HEK293 (cell line): ENCODE measurements at regions not wholly inside any gene's neighbourhood (a gene's known extent, or its start where the extent isn't known, plus 50 kb on each side); places are given as distances from the start of the nearest gene placed in this dataset.

Experiments
- CTCF ChIA-PET: fragments of 350-600 bp; formaldehyde crosslinking; extraction: SDS; loops from one replicate; lab custom pipeline; 2021; ENCODE audit warnings: antibody characterized with exemption; lab: Yijun Ruan, JAX
- POLR2A ChIA-PET: fragments of 300-600 bp; formaldehyde crosslinking; extraction: SDS; loops from one replicate; lab custom pipeline; 2020; ENCODE audit warnings: antibody characterized with exemption, inconsistent platforms; lab: Yijun Ruan, JAX
- H3K27ac ChIP-seq: fragments of 200-500 bp; sonication (Bioruptor generic); 2 replicates; pipeline ENCODE4 v1.5.1; 2014; ENCODE audit warnings: low read depth, low read length, control low read depth, inconsistent platforms; ENCODE audit errors: extremely low read depth
- H3K36me3 ChIP-seq, 2 experiments: fragments of 200-500 bp in 1 of 2; sonication (Bioruptor generic) in 1 of 2; 1 replicate in 1 of 2; 2 replicates in 1 of 2; pipeline ENCODE4 v1.5.1; 2014 to 2017; ENCODE audit warnings: inconsistent platforms in 2 of 2, low read length in 2 of 2; ENCODE audit not compliant: control insufficient read depth in 2 of 2, insufficient read depth in 1 of 2
- H3K4me1 ChIP-seq: fragments of 200-500 bp; sonication (Bioruptor generic); 2 replicates; pipeline ENCODE4 v1.5.1; 2014; ENCODE audit warnings: mild to moderate bottlenecking, low read length, inconsistent platforms; ENCODE audit not compliant: control insufficient read depth, insufficient read depth
- H3K4me3 ChIP-seq: 2 replicates; pipeline ENCODE4 v1.5.1; 2011; ENCODE audit warnings: low read depth, mild to moderate bottlenecking, control low read depth, low read length, moderate library complexity
- H3K9me3 ChIP-seq: fragments of 200-500 bp; sonication (Bioruptor generic); 2 replicates; pipeline ENCODE4 v1.5.1; 2014; ENCODE audit warnings: low read depth, low read length, inconsistent platforms; ENCODE audit not compliant: control insufficient read depth, insufficient read depth
- MEIS1 ChIP-seq: sonication (generic); formaldehyde crosslinking; IDR thresholded peaks from 2 replicates; pipeline ENCODE4 v1.8.1; 2022; ENCODE audit warnings: missing genetic modification reagents, mild to moderate bottlenecking, borderline replicate concordance
- MYNN ChIP-seq: fragments of 450-650 bp; formaldehyde crosslinking; IDR thresholded peaks from 2 replicates; pipeline ENCODE4 v1.5.1; 2016; ENCODE audit warnings: missing biosample characterization, missing genetic modification characterization, borderline replicate concordance
- RBAK ChIP-seq: fragments of 450-650 bp; formaldehyde crosslinking; IDR thresholded peaks from 2 replicates; pipeline ENCODE4 v1.5.1; 2016; ENCODE audit warnings: missing biosample characterization, missing genetic modification characterization
- TCF7L2 ChIP-seq: IDR thresholded peaks from 2 replicates; pipeline ENCODE4 v1.6.1; 2011; ENCODE audit warnings: low read depth, mild to moderate bottlenecking, inconsistent platforms, low read length, moderate library complexity, borderline replicate concordance
- ZBTB7A ChIP-seq: fragments of 450-650 bp; formaldehyde crosslinking; IDR thresholded peaks from 2 replicates; pipeline ENCODE4 v1.5.1; 2016; ENCODE audit warnings: low read depth, missing biosample characterization, missing genetic modification characterization
- ZBTB8A ChIP-seq: fragments of 450-650 bp; formaldehyde crosslinking; IDR thresholded peaks from 2 replicates; pipeline ENCODE4 v1.5.1; 2016; ENCODE audit warnings: missing biosample characterization, missing genetic modification characterization
- ZNF114 ChIP-seq: fragments of 450-650 bp; formaldehyde crosslinking; IDR thresholded peaks from 2 replicates; pipeline ENCODE4 v1.5.0; 2017; ENCODE audit warnings: missing biosample characterization, missing genetic modification characterization
- ZNF133 ChIP-seq: fragments of 450-650 bp; formaldehyde crosslinking; IDR thresholded peaks from 2 replicates; pipeline ENCODE4 v1.5.1; 2016; ENCODE audit warnings: missing biosample characterization, missing genetic modification characterization
- ZNF202 ChIP-seq: fragments of 450-650 bp; formaldehyde crosslinking; IDR thresholded peaks from 2 replicates; pipeline ENCODE4 v1.5.1; 2016; ENCODE audit warnings: missing biosample characterization, missing genetic modification characterization, borderline replicate concordance
- ZNF239 ChIP-seq: fragments of 450-650 bp; formaldehyde crosslinking; IDR thresholded peaks from 2 replicates; pipeline ENCODE4 v1.5.1; 2016; ENCODE audit warnings: missing biosample characterization, missing genetic modification characterization
- ZNF341 ChIP-seq: fragments of 450-650 bp; formaldehyde crosslinking; IDR thresholded peaks from 2 replicates; pipeline ENCODE4; 2016; ENCODE audit warnings: low read depth, missing biosample characterization, missing genetic modification characterization
- ZNF391 ChIP-seq: fragments of 450-650 bp; formaldehyde crosslinking; IDR thresholded peaks from 2 replicates; pipeline ENCODE4 v1.5.1; 2016; ENCODE audit warnings: low read depth, missing biosample characterization, missing genetic modification characterization, borderline replicate concordance
- ZNF473 ChIP-seq: fragments of 450-650 bp; formaldehyde crosslinking; IDR thresholded peaks from 2 replicates; pipeline ENCODE4 v1.5.1; 2017; ENCODE audit warnings: missing biosample characterization, missing genetic modification characterization
- ZNF529 ChIP-seq: fragments of 450-650 bp; formaldehyde crosslinking; IDR thresholded peaks from 2 replicates; pipeline ENCODE4 v1.5.1; 2017; ENCODE audit warnings: missing genetic modification characterization, missing biosample characterization; ENCODE audit not compliant: insufficient replicate concordance
- ZNF555 ChIP-seq: fragments of 450-650 bp; formaldehyde crosslinking; conservative IDR thresholded peaks from 2 replicates; pipeline ENCODE4 v1.5.1; 2017; ENCODE audit warnings: missing biosample characterization, mild to moderate bottlenecking, missing genetic modification characterization, inconsistent platforms
- ZNF561 ChIP-seq: fragments of 450-650 bp; IDR thresholded peaks from 2 replicates; pipeline ENCODE4 v1.5.1; 2018; ENCODE audit warnings: missing biosample characterization, missing genetic modification characterization, borderline replicate concordance
- ZNF600 ChIP-seq: fragments of 450-650 bp; formaldehyde crosslinking; IDR thresholded peaks from 2 replicates; pipeline ENCODE4 v1.5.1; 2016; ENCODE audit warnings: missing biosample characterization, missing genetic modification characterization
- ZNF626 ChIP-seq: fragments of 450-650 bp; sonication (Bioruptor Pico); formaldehyde crosslinking; IDR thresholded peaks from 2 replicates; pipeline ENCODE4 v1.5.1; 2018; ENCODE audit warnings: missing biosample characterization, missing genetic modification characterization, inconsistent platforms
- ZNF707 ChIP-seq: fragments of 450-650 bp; formaldehyde crosslinking; IDR thresholded peaks from 2 replicates; pipeline ENCODE4 v1.5.1; 2016; ENCODE audit warnings: missing biosample characterization, missing genetic modification characterization
- ZNF776 ChIP-seq: fragments of 450-650 bp; formaldehyde crosslinking; IDR thresholded peaks from 2 replicates; pipeline ENCODE4 v1.5.0; 2017; ENCODE audit warnings: missing biosample characterization, missing genetic modification characterization, borderline replicate concordance
- ZSCAN30 ChIP-seq: fragments of 450-650 bp; IDR thresholded peaks from 2 replicates; pipeline ENCODE4 v1.5.1; 2018; ENCODE audit warnings: missing biosample characterization, mild to moderate bottlenecking, missing genetic modification characterization, moderate library complexity
- ZXDB ChIP-seq: fragments of 450-650 bp; formaldehyde crosslinking; IDR thresholded peaks from 2 replicates; pipeline ENCODE4 v1.5.1; 2016; ENCODE audit warnings: missing biosample characterization, missing genetic modification characterization
- TF ChIP-seq, protein P1 (sequence below): fragments of 450-650 bp; formaldehyde crosslinking; IDR thresholded peaks from 2 replicates; pipeline ENCODE4 v1.5.1; 2017; ENCODE audit warnings: missing biosample characterization, missing genetic modification characterization
- TF ChIP-seq, protein P2 (sequence below): fragments of 450-650 bp; formaldehyde crosslinking; conservative IDR thresholded peaks from 2 replicates; pipeline ENCODE4 v1.5.1; 2016; ENCODE audit warnings: low read depth, missing biosample characterization, missing genetic modification characterization
- TF ChIP-seq, protein P3 (sequence below): fragments of 450-650 bp; IDR thresholded peaks from 2 replicates; pipeline ENCODE4 v1.5.1; 2018; ENCODE audit warnings: missing biosample characterization, missing genetic modification characterization
- TF ChIP-seq, protein P4 (sequence below): fragments of 450-650 bp; formaldehyde crosslinking; IDR thresholded peaks from 2 replicates; pipeline ENCODE4 v1.5.1; 2017; ENCODE audit warnings: missing biosample characterization, missing genetic modification characterization

DNA sequence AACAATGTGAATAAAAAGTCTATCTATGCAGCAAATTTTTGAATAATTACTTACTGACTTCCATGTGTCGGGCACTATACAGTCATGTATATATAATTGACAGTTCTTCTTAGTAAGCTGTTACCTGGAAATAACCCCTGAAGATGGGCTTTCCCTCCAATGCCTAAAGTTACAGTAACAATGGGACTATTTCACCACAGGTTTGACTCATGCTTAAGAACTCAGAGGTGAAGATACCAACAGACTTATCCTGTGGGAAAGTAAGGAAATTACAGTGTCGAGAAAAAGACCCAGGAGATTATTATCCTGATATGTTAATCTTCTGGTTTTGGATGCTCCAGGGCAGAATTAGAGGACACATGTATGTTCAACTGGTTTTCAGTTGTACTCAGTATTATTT lies 601.5 kb upstream of the SOX9 start:
- Histone ChIP-seq H3K9me3 (no peaks in the 10 kb centered on the region; the same call in 1 of the 2 replicates), H3K27ac (no peak overlapping the region), H3K36me3 (no peaks in the 10 kb centered on the region), H3K4me3 (no peak overlapping the region), H3K4me1 (peaks cover 16% of the 10 kb centered on the region)
- ChIA-PET CTCF (interaction anchor here (0.6 to 0.7 kb wide), 2 partner anchors 752 to 1887 kb away, joined by 4 to 5 read pairs; no protein-coding TSS in a partner anchor), POLR2A (no interaction called here)
- TF ChIP-seq ZNF133 (tag by site-specific recombination) (no peak), MYNN (no peak), ZNF529 (tag by site-specific recombination) (no peak), ZSCAN30 (tag by site-specific recombination) (no peak), ZNF114 (tag by site-specific recombination) (no peak), ZNF391 (tag by site-specific recombination) (no peak), MEIS1 (no peak), ZNF626 (no peak), ZNF707 (tag by site-specific recombination) (no peak), RBAK (no peak), ZXDB (tag by site-specific recombination) (no peak), ZNF555 (tag by site-specific recombination) (no peak), ZNF776 (no peak), ZNF473 (tag by site-specific recombination) (no peak), TCF7L2 (no peak), ZNF561 (no peak), ZNF341 (no peak)
- TF ChIP-seq, protein P1, sequence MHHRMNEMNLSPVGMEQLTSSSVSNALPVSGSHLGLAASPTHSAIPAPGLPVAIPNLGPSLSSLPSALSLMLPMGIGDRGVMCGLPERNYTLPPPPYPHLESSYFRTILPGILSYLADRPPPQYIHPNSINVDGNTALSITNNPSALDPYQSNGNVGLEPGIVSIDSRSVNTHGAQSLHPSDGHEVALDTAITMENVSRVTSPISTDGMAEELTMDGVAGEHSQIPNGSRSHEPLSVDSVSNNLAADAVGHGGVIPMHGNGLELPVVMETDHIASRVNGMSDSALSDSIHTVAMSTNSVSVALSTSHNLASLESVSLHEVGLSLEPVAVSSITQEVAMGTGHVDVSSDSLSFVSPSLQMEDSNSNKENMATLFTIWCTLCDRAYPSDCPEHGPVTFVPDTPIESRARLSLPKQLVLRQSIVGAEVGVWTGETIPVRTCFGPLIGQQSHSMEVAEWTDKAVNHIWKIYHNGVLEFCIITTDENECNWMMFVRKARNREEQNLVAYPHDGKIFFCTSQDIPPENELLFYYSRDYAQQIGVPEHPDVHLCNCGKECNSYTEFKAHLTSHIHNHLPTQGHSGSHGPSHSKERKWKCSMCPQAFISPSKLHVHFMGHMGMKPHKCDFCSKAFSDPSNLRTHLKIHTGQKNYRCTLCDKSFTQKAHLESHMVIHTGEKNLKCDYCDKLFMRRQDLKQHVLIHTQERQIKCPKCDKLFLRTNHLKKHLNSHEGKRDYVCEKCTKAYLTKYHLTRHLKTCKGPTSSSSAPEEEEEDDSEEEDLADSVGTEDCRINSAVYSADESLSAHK: no peak
- TF ChIP-seq, protein P2, sequence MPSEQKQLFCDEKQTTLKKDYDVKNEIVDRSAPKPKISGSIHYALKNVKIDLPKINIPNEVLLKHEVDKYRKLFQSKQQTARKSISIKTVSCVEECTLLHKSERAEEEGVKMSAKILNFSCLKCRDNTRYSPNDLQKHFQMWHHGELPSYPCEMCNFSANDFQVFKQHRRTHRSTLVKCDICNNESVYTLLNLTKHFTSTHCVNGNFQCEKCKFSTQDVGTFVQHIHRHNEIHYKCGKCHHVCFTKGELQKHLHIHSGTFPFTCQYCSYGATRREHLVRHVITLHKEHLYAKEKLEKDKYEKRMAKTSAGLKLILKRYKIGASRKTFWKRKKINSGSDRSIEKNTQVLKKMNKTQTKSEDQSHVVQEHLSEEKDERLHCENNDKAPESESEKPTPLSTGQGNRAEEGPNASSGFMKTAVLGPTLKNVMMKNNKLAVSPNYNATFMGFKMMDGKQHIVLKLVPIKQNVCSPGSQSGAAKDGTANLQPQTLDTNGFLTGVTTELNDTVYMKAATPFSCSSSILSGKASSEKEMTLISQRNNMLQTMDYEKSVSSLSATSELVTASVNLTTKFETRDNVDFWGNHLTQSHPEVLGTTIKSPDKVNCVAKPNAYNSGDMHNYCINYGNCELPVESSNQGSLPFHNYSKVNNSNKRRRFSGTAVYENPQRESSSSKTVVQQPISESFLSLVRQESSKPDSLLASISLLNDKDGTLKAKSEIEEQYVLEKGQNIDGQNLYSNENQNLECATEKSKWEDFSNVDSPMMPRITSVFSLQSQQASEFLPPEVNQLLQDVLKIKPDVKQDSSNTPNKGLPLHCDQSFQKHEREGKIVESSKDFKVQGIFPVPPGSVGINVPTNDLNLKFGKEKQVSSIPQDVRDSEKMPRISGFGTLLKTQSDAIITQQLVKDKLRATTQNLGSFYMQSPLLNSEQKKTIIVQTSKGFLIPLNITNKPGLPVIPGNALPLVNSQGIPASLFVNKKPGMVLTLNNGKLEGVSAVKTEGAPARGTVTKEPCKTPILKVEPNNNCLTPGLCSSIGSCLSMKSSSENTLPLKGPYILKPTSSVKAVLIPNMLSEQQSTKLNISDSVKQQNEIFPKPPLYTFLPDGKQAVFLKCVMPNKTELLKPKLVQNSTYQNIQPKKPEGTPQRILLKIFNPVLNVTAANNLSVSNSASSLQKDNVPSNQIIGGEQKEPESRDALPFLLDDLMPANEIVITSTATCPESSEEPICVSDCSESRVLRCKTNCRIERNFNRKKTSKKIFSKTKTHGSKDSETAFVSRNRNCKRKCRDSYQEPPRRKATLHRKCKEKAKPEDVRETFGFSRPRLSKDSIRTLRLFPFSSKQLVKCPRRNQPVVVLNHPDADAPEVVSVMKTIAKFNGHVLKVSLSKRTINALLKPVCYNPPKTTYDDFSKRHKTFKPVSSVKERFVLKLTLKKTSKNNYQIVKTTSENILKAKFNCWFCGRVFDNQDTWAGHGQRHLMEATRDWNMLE (tag by site-specific recombination): no peak

DNA sequence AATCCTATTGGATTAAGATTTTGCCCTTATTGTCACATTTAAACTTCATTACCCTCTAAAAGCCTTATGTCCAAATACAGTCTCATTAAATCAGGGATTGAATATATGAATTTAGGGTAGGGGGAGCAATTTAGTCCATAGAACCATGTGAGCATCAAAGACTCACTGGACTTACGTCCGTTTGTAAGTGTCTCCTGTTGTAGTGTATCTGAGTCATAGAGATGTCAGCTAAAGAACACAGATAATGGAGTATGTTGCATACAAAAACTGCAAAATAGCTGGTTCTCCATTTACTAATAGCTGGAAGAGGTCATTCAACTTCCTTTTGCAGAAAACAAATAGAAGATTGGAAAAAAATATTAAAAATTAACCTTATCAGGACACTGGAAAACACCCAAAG lies 599.1 kb upstream of the SOX9 start:
- POLR2A ChIA-PET: no interaction called here
- CTCF ChIA-PET: no interaction called here
- H3K36me3 ChIP-seq: no peaks in the 10 kb centered on the region
- no peak overlapping the region for H3K4me3 ChIP-seq
- H3K9me3 ChIP-seq: no peaks in the 10 kb centered on the region; the same call in 1 of the 2 replicates
- no peak overlapping the region for H3K27ac ChIP-seq
- peaks cover 2% of the 10 kb centered on the region; the same call in 1 of the 2 replicates for H3K4me1 ChIP-seq
- TF ChIP-seq, protein P3, sequence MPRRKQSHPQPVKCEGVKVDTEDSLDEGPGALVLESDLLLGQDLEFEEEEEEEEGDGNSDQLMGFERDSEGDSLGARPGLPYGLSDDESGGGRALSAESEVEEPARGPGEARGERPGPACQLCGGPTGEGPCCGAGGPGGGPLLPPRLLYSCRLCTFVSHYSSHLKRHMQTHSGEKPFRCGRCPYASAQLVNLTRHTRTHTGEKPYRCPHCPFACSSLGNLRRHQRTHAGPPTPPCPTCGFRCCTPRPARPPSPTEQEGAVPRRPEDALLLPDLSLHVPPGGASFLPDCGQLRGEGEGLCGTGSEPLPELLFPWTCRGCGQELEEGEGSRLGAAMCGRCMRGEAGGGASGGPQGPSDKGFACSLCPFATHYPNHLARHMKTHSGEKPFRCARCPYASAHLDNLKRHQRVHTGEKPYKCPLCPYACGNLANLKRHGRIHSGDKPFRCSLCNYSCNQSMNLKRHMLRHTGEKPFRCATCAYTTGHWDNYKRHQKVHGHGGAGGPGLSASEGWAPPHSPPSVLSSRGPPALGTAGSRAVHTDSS: no peak
- TF ChIP-seq ZNF239 (no peak), ZNF600 (no peak), ZNF202 (tag by site-specific recombination) (no peak), ZBTB8A (tag by site-specific recombination) (no peak), ZNF473 (tag by site-specific recombination) (no peak), ZBTB7A (tag by site-specific recombination) (no peak)
- TF ChIP-seq, protein P4, sequence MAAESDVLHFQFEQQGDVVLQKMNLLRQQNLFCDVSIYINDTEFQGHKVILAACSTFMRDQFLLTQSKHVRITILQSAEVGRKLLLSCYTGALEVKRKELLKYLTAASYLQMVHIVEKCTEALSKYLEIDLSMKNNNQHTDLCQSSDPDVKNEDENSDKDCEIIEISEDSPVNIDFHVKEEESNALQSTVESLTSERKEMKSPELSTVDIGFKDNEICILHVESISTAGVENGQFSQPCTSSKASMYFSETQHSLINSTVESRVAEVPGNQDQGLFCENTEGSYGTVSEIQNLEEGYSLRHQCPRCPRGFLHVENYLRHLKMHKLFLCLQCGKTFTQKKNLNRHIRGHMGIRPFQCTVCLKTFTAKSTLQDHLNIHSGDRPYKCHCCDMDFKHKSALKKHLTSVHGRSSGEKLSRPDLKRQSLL: no peak
